ENCODE measurements at regions not wholly inside any gene's neighbourhood (a gene's known extent, or its start where the extent isn't known, plus 50 kb on each side); places are given as distances from the start of the nearest gene placed in this dataset.

GRCh38 chr5:87137283-87137682, 130.4 kb upstream of the RASA1 start:
- TF ChIP-seq POLR2A (IDR thresholded peaks at IDR 0.05; ENCODE audit: low read depth) (no peak), POLR2AphosphoS5 (IDR thresholded peaks at IDR 0.05) (no peak), EP300 (IDR thresholded peaks at IDR 0.05) (no peak)
- TF ChIP-seq, protein P1, sequence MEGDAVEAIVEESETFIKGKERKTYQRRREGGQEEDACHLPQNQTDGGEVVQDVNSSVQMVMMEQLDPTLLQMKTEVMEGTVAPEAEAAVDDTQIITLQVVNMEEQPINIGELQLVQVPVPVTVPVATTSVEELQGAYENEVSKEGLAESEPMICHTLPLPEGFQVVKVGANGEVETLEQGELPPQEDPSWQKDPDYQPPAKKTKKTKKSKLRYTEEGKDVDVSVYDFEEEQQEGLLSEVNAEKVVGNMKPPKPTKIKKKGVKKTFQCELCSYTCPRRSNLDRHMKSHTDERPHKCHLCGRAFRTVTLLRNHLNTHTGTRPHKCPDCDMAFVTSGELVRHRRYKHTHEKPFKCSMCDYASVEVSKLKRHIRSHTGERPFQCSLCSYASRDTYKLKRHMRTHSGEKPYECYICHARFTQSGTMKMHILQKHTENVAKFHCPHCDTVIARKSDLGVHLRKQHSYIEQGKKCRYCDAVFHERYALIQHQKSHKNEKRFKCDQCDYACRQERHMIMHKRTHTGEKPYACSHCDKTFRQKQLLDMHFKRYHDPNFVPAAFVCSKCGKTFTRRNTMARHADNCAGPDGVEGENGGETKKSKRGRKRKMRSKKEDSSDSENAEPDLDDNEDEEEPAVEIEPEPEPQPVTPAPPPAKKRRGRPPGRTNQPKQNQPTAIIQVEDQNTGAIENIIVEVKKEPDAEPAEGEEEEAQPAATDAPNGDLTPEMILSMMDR (IDR thresholded peaks at IDR 0.05): no peak

Measured in esophagus muscularis mucosa (tissue), 4 donors.